HEK293T (cell line): ENCODE measurements at regions not wholly inside any gene's neighbourhood (a gene's known extent, or its start where the extent isn't known, plus 50 kb on each side); places are given as distances from the start of the nearest gene placed in this dataset.
"Not testable (repeated sequence)": the region's sequence is repeated elsewhere in the genome, so short reads cannot be mapped to it uniquely, and the experiment has no call there.

ENCODE experiments used
- CTCF ChIA-PET: fragments of 350-600 bp; formaldehyde crosslinking; extraction: SDS; loops from one replicate; lab custom pipeline; 2021; ENCODE audit warnings: antibody characterized with exemption, inconsistent platforms; lab: Yijun Ruan, JAX
- POLR2A ChIA-PET: fragments of 350-600 bp; formaldehyde crosslinking; extraction: SDS; loops from one replicate; lab custom pipeline; 2020; ENCODE audit warnings: antibody characterized with exemption, inconsistent platforms; lab: Yijun Ruan, JAX
- DNase-seq: peaks from one replicate; pipeline ENCODE4 v3.0.0; 2012; ENCODE audit warnings: mixed read lengths; ENCODE audit errors: extremely low spot score
- ARNT ChIP-seq: fragments of 450-650 bp; IDR thresholded peaks from 2 replicates; pipeline ENCODE4 v1.6.1; 2017; ENCODE audit warnings: mild to moderate bottlenecking
- BHLHE40 ChIP-seq: fragments of 450-650 bp; IDR thresholded peaks from 2 replicates; pipeline ENCODE4 v1.6.1; 2016; ENCODE audit warnings: mild to moderate bottlenecking, moderate library complexity, borderline replicate concordance
- CTBP1 ChIP-seq: fragments of 450-650 bp; IDR thresholded peaks from 2 replicates; pipeline ENCODE4 v1.6.1; 2016; ENCODE audit warnings: borderline replicate concordance
- ELF4 ChIP-seq: fragments of 450-650 bp; IDR thresholded peaks from 2 replicates; pipeline ENCODE4 v1.6.1; 2017; ENCODE audit warnings: antibody characterized with exemption
- FOXA1 ChIP-seq: fragments of 450-650 bp; IDR thresholded peaks from 2 replicates; pipeline ENCODE4 v1.6.1; 2016; ENCODE audit warnings: mild to moderate bottlenecking
- FOXK2 ChIP-seq: fragments of 450-650 bp; IDR thresholded peaks from 2 replicates; pipeline ENCODE4 v1.6.1; 2016; ENCODE audit warnings: mild to moderate bottlenecking
- FOXM1 ChIP-seq: fragments of 450-650 bp; IDR thresholded peaks from 2 replicates; pipeline ENCODE4 v1.6.1; 2017; ENCODE audit warnings: mild to moderate bottlenecking, borderline replicate concordance
- HDGF ChIP-seq: fragments of 450-650 bp; IDR thresholded peaks from 2 replicates; pipeline ENCODE4 v1.6.1; 2017; ENCODE audit warnings: antibody characterized with exemption, borderline replicate concordance
- L3MBTL2 ChIP-seq: fragments of 450-650 bp; conservative IDR thresholded peaks from 2 replicates; pipeline ENCODE4 v1.6.1; 2016; ENCODE audit warnings: mild to moderate bottlenecking
- LEF1 ChIP-seq: fragments of 450-650 bp; IDR thresholded peaks from 2 replicates; pipeline ENCODE4 v1.6.1; 2017; ENCODE audit warnings: mild to moderate bottlenecking, borderline replicate concordance
- NFRKB ChIP-seq: fragments of 450-650 bp; IDR thresholded peaks from 2 replicates; pipeline ENCODE4 v1.6.1; 2016; ENCODE audit warnings: mild to moderate bottlenecking, moderate library complexity
- PKNOX1 ChIP-seq: fragments of 450-650 bp; IDR thresholded peaks from 2 replicates; pipeline ENCODE4 v1.6.1; 2016
- SP1 ChIP-seq: fragments of 450-650 bp; IDR thresholded peaks from 2 replicates; pipeline ENCODE4 v1.6.1; 2017
- SUZ12 ChIP-seq: fragments of 450-650 bp; IDR thresholded peaks from 2 replicates; pipeline ENCODE4 v1.6.1; 2016; ENCODE audit warnings: mild to moderate bottlenecking
- TARDBP ChIP-seq: fragments of 450-650 bp; IDR thresholded peaks from 2 replicates; pipeline ENCODE4 v1.6.1; 2016
- ZNF384 ChIP-seq: fragments of 450-650 bp; IDR thresholded peaks from 2 replicates; pipeline ENCODE4 v1.6.1; 2016

GRCh38 chr7:68697796-68698280, 900.4 kb upstream of the AUTS2 start:
- POLR2A ChIA-PET, result no interaction called here
- CTCF ChIA-PET, result no interaction called here
- TF ChIP-seq FOXK2 (no peak), LEF1 (no peak), L3MBTL2 (no peak), NFRKB (no peak)
- DNase-seq, result no peak

GRCh38 chr7:68699090-68699711, 899.1 kb upstream of the AUTS2 start:
- ChIA-PET CTCF (no interaction called here), POLR2A (no interaction called here)
- TF ChIP-seq SP1 (no peak), L3MBTL2 (no peak), HDGF (no peak), TARDBP (no peak), NFRKB (no peak), ZNF384 (no peak), BHLHE40 (no peak), ARNT (no peak), SUZ12 (no peak), LEF1 (no peak)
- no peak for DNase-seq

GRCh38 chr7:68700414-68700813, 897.9 kb upstream of the AUTS2 start:
- ChIA-PET POLR2A (no interaction called here), CTCF (no interaction called here)
- TF ChIP-seq L3MBTL2, result no peak
- no peak for DNase-seq

GRCh38 chr7:68706291-68706690, 892.0 kb upstream of the AUTS2 start:
- ChIA-PET POLR2A (no interaction called here), CTCF (no interaction called here)
- no peak for DNase-seq
- TF ChIP-seq FOXA1 (no peak), LEF1 (no peak), SUZ12 (no peak), SP1 (no peak)

GRCh38 chr7:68707159-68707558, 891.1 kb upstream of the AUTS2 start:
- POLR2A ChIA-PET, result no interaction called here
- CTCF ChIA-PET, result no interaction called here

GRCh38 chr7:68707958-68708357, 890.3 kb upstream of the AUTS2 start:
- TF ChIP-seq ZNF384 (no peak), BHLHE40 (no peak), LEF1 (no peak), HDGF (no peak), L3MBTL2 (no peak), ARNT (no peak), SP1 (no peak), PKNOX1 (no peak), SUZ12 (no peak), NFRKB (no peak), FOXK2 (no peak), FOXA1 (no peak), CTBP1 (no peak), ELF4 (no peak), TARDBP (no peak), FOXM1 (no peak)
- POLR2A ChIA-PET, result no interaction called here
- CTCF ChIA-PET, result no interaction called here
- no peak for DNase-seq

More at GRCh38 chr7:68707159-68707558, 891.1 kb upstream of the AUTS2 start:
- TF ChIP-seq ARNT, result no peak
- no peak for DNase-seq

- TF ChIP-seq NFRKB (no peak), L3MBTL2 (no peak), BHLHE40 (no peak), CTBP1 (no peak), SUZ12 (no peak), ELF4 (no peak), PKNOX1 (no peak), FOXM1 (no peak), HDGF (no peak)
- CTCF ChIA-PET, result no interaction called here
- no peak for DNase-seq
- POLR2A ChIA-PET, result no interaction called here
These were observed 885.2 kb upstream of the AUTS2 start for GRCh38 chr7:68712956-68713495.

- POLR2A ChIA-PET, DNase-seq: not testable (repeated sequence)
- CTCF ChIA-PET, result interaction anchor here (0.6 kb wide), 1 partner anchor 1000 kb away, joined by 3 read pairs; no protein-coding TSS in a partner anchor
These were observed 884.1 kb upstream of the AUTS2 start for GRCh38 chr7:68714135-68714534.
